ENCODE measurements at regions not wholly inside any gene's neighbourhood (a gene's known extent, or its start where the extent isn't known, plus 50 kb on each side); places are given as distances from the start of the nearest gene placed in this dataset.

- no peaks in the 10 kb centered on the region for H3K9me3 ChIP-seq (ENCODE audit: control insufficient read depth, insufficient read depth, low read length)
- peaks cover 39% of the 10 kb centered on the region in 2 donors for H3K4me1 Mint-ChIP-seq
- no CpG with 5 or more reads among the region's 1 CpG for WGBS (ENCODE audit: insufficient coverage)
- no peak overlapping the region for H3K27ac ChIP-seq (ENCODE audit: low read length)
- no peaks in the 10 kb centered on the region for H3K9me3 Mint-ChIP-seq
- no peak overlapping the region for H3K4me3 ChIP-seq (ENCODE audit: low read length)
- H3K4me3 Mint-ChIP-seq, result peak overlapping the region; percentile 47
- peak in 1 of 2 donors; percentile 34 for DNase-seq
- TF ChIP-seq CTCF (IDR thresholded peaks at IDR 0.05), result no peak
- ATAC-seq, result peak in 2 of 3 donors; percentile 30 to 47
- intact Hi-C loops (cut with micrococcal nuclease), result no loop called here
- no peaks in the 10 kb centered on the region for H3K36me3 ChIP-seq (ENCODE audit: control insufficient read depth, insufficient read depth, low read length)
- no peaks in the 10 kb centered on the region for H3K27me3 ChIP-seq (ENCODE audit: control insufficient read depth, insufficient read depth, low read length)
- peaks cover 31% of the 10 kb centered on the region for H3K4me1 ChIP-seq (ENCODE audit: control insufficient read depth, insufficient read depth, low read length)
- no peak overlapping the region for H3K27ac Mint-ChIP-seq
- no peaks in the 10 kb centered on the region for H3K36me3 Mint-ChIP-seq
- peaks cover 21 to 34% of the 10 kb centered on the region in 2 donors for H3K27me3 Mint-ChIP-seq (ENCODE audit: low read depth in 2 of 2)
Measured at GRCh38 chr9:110050925-110051355, 157.0 kb downstream of the C9orf152 start.

- no peaks in the 10 kb centered on the region for H3K27me3 Mint-ChIP-seq (ENCODE audit: low read depth in 2 of 2)
- H3K27ac Mint-ChIP-seq, result no peak overlapping the region
- no peak overlapping the region for H3K27ac ChIP-seq (ENCODE audit: low read length)
- H3K4me3 ChIP-seq (ENCODE audit: low read length), result no peak overlapping the region
- H3K4me1 Mint-ChIP-seq, result peaks cover 2 to 4% of the 10 kb centered on the region in 2 donors
- H3K4me3 Mint-ChIP-seq, result no peak overlapping the region
- TF ChIP-seq CTCF (IDR thresholded peaks at IDR 0.05), result no peak
- H3K36me3 ChIP-seq (ENCODE audit: control insufficient read depth, insufficient read depth, low read length), result no peaks in the 10 kb centered on the region
- intact Hi-C loops (cut with micrococcal nuclease), result no loop called here
- ATAC-seq, result no peak
- no peaks in the 10 kb centered on the region for H3K9me3 ChIP-seq (ENCODE audit: control insufficient read depth, insufficient read depth, low read length)
- H3K4me1 ChIP-seq (ENCODE audit: control insufficient read depth, insufficient read depth, low read length), result no peaks in the 10 kb centered on the region
- no peak for DNase-seq
- H3K9me3 Mint-ChIP-seq, result no peaks in the 10 kb centered on the region
- H3K36me3 Mint-ChIP-seq, result no peaks in the 10 kb centered on the region
- 71% methylated on average over 5 of the region's 6 CpGs for WGBS (ENCODE audit: insufficient coverage)
- no peaks in the 10 kb centered on the region for H3K27me3 ChIP-seq (ENCODE audit: control insufficient read depth, insufficient read depth, low read length)
Measured at GRCh38 chr9:110056062-110056461, 151.9 kb downstream of the C9orf152 start.

GRCh38 chr9:110058304-110058953 lies 149.5 kb downstream of the C9orf152 start:
- no peaks in the 10 kb centered on the region for H3K4me1 Mint-ChIP-seq
- DNase-seq (peak in 1 of 2 donors; percentile 73), ATAC-seq (peak in 1 of 3 donors; percentile 40)
- peaks cover 0 to 3% of the 10 kb centered on the region in 2 donors for H3K27me3 Mint-ChIP-seq (ENCODE audit: low read depth in 2 of 2)
- Histone ChIP-seq H3K27ac (ENCODE audit: low read length) (no peak overlapping the region), H3K4me1 (ENCODE audit: control insufficient read depth, insufficient read depth, low read length) (no peaks in the 10 kb centered on the region), H3K27me3 (ENCODE audit: control insufficient read depth, insufficient read depth, low read length) (no peaks in the 10 kb centered on the region), H3K9me3 (ENCODE audit: control insufficient read depth, insufficient read depth, low read length) (no peaks in the 10 kb centered on the region), H3K4me3 (ENCODE audit: low read length) (no peak overlapping the region), H3K36me3 (ENCODE audit: control insufficient read depth, insufficient read depth, low read length) (no peaks in the 10 kb centered on the region)
- H3K27ac Mint-ChIP-seq, result no peak overlapping the region
- no peak overlapping the region for H3K4me3 Mint-ChIP-seq
- H3K36me3 Mint-ChIP-seq, result no peaks in the 10 kb centered on the region
- WGBS (ENCODE audit: insufficient coverage), result 35% methylated on average over 5 of the region's 5 CpGs
- TF ChIP-seq CTCF (IDR thresholded peaks at IDR 0.05), result no peak
- intact Hi-C loops (cut with micrococcal nuclease), result no loop called here
- no peaks in the 10 kb centered on the region for H3K9me3 Mint-ChIP-seq

- H3K27me3 Mint-ChIP-seq (ENCODE audit: low read depth in 2 of 2), result peaks cover 0 to 3% of the 10 kb centered on the region in 2 donors
- H3K9me3 Mint-ChIP-seq, result no peaks in the 10 kb centered on the region
- intact Hi-C loops (cut with micrococcal nuclease), result no loop called here
- no peak for DNase-seq
- Histone ChIP-seq H3K36me3 (ENCODE audit: control insufficient read depth, insufficient read depth, low read length) (no peaks in the 10 kb centered on the region), H3K27ac (ENCODE audit: low read length) (no peak overlapping the region), H3K4me3 (ENCODE audit: low read length) (no peak overlapping the region), H3K27me3 (ENCODE audit: control insufficient read depth, insufficient read depth, low read length) (no peaks in the 10 kb centered on the region), H3K4me1 (ENCODE audit: control insufficient read depth, insufficient read depth, low read length) (peaks cover 2% of the 10 kb centered on the region), H3K9me3 (ENCODE audit: control insufficient read depth, insufficient read depth, low read length) (no peaks in the 10 kb centered on the region)
- ATAC-seq, result no peak
- H3K4me1 Mint-ChIP-seq, result no peaks in the 10 kb centered on the region
- TF ChIP-seq CTCF (IDR thresholded peaks at IDR 0.05), result no peak
- H3K4me3 Mint-ChIP-seq, result no peak overlapping the region
- H3K36me3 Mint-ChIP-seq, result no peaks in the 10 kb centered on the region
- H3K27ac Mint-ChIP-seq, result no peak overlapping the region
- 71% methylated on average over 1 of the region's 1 CpG for WGBS (ENCODE audit: insufficient coverage)
Measured at GRCh38 chr9:110059461-110059860, 148.5 kb downstream of the C9orf152 start.
